Astrocyte of the spinal cord (primary cell): ENCODE measurements at regions not wholly inside any gene's neighbourhood (a gene's known extent, or its start where the extent isn't known, plus 50 kb on each side); places are given as distances from the start of the nearest gene placed in this dataset.
"Not testable (repeated sequence)": the region's sequence is repeated elsewhere in the genome, so short reads cannot be mapped to it uniquely, and the experiment has no call there.

Experiments used
- DNase-seq: peaks from one replicate; pipeline ENCODE4 v3.0.0; 2011; ENCODE audit warnings: low read depth, low spot score
- H3K4me3 ChIP-seq: 2 replicates; pipeline ENCODE4 v1.5.1; 2011; ENCODE audit warnings: low read depth, mild to moderate bottlenecking, low read length, moderate library complexity
- in situ Hi-C: cut with HindIII; loops from 2 replicates; pipeline ENCODE4 v1.10.0; 2017; ENCODE audit warnings: low sequenced_read_pairs
- TF ChIP-seq, protein P1 (sequence below): IDR thresholded peaks from 2 replicates; pipeline ENCODE4 v1.5.1; 2012; ENCODE audit warnings: low read depth, mild to moderate bottlenecking, low read length, inconsistent platforms

DNA sequence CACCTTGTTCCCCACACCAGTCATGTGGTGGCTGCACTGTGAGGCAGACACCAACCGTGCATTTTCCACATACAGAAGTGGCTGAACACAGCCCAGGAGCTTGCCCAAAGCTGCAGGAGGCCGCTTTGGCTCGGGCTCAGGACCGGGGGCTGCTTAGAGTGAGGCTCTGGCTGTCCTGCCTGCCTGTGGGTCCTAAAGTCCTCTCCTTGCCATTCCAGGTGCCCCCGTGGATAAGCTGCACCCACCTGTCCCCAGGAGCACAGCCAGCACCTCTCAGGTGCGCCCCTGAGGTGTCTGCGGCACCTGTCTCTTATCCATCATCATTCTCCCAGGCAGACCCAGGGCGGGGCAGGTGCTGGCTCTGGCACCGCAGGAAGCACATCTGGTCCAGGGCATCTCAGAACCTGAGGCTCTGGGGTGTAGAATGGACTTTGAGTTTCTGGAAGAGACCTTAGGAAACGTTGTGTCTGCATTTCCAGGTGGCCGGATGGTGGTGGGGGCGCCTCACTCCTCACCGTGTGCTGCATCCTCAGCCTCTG, 180.5 kb upstream of the ZNF469 start:
- TF ChIP-seq, protein P1, sequence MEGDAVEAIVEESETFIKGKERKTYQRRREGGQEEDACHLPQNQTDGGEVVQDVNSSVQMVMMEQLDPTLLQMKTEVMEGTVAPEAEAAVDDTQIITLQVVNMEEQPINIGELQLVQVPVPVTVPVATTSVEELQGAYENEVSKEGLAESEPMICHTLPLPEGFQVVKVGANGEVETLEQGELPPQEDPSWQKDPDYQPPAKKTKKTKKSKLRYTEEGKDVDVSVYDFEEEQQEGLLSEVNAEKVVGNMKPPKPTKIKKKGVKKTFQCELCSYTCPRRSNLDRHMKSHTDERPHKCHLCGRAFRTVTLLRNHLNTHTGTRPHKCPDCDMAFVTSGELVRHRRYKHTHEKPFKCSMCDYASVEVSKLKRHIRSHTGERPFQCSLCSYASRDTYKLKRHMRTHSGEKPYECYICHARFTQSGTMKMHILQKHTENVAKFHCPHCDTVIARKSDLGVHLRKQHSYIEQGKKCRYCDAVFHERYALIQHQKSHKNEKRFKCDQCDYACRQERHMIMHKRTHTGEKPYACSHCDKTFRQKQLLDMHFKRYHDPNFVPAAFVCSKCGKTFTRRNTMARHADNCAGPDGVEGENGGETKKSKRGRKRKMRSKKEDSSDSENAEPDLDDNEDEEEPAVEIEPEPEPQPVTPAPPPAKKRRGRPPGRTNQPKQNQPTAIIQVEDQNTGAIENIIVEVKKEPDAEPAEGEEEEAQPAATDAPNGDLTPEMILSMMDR: no peak
- in situ Hi-C loops: no loop called here

DNA sequence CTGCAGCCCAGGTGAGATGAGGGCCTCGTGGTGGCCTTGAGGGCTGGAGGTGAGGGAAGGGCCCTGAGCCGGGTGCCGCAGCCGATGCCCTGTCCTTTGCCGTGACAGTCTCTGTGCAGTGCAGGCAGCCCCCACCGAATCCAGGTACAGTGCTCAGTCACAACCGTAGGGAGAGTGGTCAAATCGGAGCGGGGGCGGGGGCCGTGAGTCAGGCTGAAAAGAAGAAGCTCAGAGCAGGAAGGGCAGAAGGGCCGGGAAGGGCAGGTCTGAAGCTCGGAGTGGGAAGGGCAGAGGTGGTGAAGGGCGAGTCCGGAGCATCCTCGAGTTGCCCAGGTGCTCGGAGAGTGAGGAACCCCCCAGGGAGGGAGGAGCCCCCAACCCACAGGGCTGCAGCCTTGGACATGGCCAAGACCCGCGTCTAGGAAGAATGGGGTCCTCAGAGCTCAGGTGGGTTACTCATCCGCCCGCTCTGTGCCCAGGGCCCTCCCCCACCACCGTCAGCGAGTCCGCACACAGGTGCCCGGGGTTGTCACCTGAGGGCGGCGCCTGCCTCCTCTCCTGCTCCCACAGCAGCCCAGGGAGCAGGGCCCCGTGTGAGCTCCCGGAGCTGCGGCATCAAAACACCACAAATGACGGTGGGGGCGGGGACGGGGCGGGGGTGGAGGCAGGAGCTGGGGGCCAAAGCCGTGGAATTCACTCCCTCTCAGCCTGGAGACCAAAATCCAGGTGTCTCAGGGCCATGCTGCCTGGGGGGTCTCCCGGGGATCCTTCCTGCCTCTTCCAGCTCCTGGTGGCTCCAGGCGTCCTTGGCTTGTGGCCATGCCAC, 179.7 kb upstream of the ZNF469 start:
- H3K4me3 ChIP-seq, in situ Hi-C loops, DNase-seq: not testable (repeated sequence)

More for the DNA sequence above, 180.5 kb upstream of the ZNF469 start:
- no peak for DNase-seq
- H3K4me3 ChIP-seq: no peak overlapping the region

DNA sequence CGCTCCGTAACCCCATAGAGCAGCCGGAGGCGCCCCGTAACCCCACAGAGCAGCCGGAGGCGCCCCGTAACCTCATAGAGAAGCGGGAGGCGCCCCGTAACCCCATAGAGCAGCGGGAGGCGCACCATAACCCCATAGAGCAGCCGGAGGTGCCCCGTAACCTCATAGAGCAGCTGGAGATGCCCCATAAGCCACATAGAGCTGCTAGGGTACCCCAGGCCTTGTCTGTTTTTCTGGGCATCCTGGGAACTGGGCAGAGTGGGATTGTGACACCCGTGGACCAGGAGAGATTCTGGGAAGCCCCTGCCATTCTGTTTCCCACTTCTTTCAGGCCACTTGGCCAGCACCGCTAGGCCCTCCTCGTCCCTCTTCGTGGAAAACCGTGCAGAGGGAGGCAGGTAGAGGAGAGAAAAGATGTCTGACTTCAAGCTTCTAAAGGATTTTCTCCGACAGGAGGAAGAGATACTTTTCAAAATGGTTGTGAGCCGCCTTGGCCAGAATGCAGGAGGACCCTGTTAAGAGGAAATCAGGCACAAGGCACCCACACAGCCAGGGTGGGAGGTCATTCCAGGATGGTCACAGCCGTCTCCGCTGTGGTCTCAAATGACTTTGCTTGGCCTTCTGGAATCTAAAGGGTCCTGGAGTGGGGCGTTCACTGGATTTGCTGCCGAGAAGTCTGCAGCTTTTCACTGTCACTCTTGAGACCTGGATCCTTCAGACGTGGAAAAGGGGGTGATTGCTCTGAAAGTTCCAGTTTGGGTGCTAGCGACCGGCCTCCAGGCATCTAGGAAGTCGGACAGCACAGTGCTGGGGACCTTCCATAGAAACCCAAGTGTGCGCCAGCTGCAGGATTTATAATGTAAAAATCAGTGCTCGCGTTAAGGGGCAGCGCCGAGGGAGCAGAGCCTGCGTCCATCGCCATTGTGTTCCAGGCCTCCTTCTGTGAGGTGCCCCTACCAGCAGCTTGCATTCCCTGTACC, 178.3 kb upstream of the ZNF469 start:
- DNase-seq, in situ Hi-C loops, H3K4me3 ChIP-seq: not testable (repeated sequence)

DNA sequence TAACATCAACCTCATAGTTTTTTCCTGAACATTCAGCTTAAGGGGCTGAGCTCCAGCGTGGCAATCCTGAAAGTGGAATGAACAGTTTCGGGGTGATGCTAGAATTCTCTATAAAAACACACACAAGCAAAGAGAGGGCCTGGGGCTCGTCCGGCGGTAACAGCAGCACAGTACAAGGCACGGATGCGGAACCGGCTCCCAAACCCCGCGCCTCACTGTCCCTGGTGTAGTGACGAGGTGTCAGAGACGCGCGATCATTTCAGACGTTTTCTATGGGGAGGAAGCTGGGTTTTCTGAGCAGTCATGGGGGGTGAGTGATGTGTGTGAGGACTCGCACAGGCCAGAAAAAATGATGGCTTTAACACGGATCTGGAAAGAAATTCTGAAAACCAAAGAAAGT, 177.3 kb upstream of the ZNF469 start:
- DNase-seq, H3K4me3 ChIP-seq, in situ Hi-C loops: not testable (repeated sequence)

DNA sequence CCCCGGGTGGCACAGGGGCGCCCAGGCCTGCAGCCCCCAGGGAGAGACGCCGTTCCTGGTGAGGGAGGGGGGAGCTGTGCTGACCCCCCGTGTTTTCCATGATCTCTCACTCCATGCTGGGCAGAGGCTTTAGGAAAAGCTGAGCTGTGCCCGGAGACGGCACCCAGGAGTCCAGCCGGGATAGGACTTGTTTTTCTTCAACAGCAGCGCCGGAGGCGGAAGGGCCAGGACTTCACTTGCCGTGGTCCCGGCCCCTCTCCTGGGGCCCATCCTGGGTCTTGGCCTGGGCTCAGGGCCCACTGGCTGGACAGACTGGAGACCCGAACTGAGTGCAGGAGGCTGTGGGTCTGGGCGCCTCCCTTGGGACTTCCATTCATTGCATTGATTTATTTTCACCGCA, 176.8 kb upstream of the ZNF469 start:
- DNase-seq, in situ Hi-C loops, H3K4me3 ChIP-seq: not testable (repeated sequence)

DNA sequence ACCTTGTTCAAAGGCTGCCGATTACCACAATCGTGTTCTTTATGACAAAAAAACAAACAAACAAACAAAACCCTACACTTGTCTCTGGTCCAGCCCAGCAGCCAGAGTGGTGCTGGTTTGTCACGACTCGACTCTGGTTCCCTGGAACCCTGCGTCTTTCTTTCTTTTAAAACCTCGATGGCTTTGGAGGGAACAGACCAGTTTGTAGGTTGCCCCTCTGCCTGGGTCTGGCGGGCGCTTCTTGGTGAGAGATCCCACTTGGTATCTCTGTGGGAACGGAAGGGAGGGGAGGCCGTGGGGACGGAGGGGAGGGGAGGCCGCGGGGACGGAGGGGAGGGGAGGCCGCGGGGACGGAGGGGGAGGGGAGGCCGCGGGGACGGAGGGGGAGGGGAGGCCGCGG, 176.2 kb upstream of the ZNF469 start:
- DNase-seq, in situ Hi-C loops, H3K4me3 ChIP-seq: not testable (repeated sequence)

DNA sequence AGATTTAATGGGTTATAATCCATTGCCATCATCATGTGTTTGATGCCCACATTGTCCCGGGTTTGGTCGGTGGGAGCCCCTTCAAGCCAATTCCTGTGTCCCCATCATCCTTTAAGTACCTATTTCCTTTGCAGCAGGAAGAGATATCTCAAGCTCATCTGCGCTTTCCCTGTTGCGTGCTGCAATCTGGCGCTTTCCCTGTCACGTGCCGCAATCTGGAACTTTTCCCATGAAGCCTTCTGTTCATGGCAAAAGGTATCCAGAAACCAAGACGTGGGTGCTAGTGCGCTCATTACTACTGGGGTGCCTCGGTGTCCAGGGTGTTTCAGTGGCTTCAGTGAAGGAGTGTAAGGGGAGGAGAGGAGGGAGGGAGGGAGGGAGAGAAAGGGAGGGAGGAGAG, 174.6 kb upstream of the ZNF469 start:
- TF ChIP-seq, protein P1: no peak
- no peak for DNase-seq
- no peak overlapping the region for H3K4me3 ChIP-seq
- in situ Hi-C loops: no loop called here

DNA sequence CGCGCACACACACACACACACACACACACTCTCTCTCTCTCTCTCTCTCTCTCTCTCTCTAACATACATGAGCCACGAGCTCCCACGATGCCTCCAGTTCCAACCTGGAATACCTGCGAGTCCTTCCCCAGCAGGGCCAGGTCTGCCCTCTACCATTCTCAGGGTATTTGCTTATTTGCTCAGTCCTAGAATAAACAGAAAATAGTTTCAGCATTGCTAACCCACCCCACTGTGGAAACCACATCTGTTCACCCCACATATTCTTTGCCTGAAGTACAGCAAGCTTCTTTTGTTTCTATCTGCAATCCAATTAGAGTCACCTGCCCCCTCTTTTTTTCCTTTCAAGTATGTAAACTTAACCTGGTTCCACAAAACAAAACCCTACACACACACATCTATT, 174.0 kb upstream of the ZNF469 start:
- in situ Hi-C loops: not testable (repeated sequence)

DNA sequence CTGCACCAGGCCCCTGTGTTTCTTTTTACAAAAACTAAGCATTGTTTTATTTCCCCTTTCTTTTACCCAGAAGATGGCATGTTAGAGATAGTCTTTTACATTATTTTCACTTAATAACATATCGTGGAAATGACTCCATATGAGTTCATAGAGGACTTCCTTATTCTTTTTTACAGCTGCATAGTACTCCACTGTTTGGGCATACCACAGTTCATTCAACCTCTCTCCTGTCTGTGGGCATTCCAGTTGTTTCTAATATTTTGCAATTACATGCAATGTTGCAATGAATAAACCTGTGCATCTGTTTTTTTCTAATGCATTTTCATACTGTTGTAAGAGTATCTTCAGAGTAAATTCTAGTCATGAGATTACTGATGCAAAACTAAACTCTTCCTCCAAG, 173.2 kb upstream of the ZNF469 start:
- H3K4me3 ChIP-seq, DNase-seq, in situ Hi-C loops: not testable (repeated sequence)

More for the DNA sequence above, 174.0 kb upstream of the ZNF469 start:
- H3K4me3 ChIP-seq, DNase-seq: not testable (repeated sequence)

DNA sequence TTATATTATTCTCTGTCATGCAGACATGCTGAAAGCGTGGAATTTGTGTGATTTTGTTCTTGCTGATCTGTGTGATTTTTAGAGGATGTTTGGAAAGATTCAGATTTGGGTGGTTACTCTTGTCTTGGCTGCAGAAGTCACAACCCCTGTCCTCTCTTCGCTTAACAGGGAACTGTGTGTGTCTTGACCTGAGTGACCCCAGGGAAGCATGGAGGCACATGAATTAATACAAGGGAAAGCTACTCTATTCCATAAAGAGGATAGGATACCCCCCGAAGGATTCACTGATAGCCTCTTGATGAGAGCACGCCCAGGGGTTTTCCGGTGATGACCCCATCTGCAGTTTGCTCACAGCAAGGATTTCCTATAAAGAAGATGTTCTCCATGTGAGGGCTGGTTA, 168.8 kb upstream of the ZNF469 start:
- in situ Hi-C loops, H3K4me3 ChIP-seq, DNase-seq: not testable (repeated sequence)

DNA sequence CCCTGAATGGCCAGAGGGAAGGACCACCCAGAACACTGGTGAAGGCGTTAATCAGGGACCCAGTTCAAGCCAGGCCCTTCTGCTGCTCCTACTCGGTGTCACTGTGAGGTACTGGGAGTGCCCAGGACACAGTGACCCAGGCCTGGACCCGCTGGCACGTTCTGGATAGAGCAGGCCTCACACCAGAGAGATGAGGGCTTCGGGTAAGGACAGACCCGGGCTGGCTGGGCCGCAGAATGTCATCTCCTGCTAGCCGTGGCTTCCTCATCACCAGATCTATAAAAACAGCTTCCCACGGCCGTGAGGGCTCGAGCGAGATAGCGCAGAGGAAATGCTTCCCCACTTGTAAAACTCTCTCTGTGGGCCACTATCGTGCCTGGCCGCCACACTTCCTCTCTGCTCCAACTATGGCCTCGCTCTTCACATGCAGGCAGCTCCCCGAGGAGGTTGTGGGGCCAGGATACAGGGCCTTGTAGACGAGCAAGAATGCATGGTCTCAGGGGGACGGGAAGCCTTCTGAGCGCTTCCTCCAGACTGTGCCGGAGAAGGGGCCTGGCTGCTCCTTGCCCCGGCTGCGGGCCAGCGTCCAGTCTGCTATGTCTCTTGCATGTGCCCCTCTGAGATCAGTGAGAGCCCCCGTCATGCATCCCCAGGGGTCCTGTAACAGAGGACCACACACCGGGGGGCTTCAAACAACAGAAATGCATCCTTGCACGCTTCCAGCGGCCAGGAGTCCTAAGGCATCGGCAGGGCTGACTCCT, 161.6 kb upstream of the ZNF469 start:
- in situ Hi-C loops, DNase-seq, H3K4me3 ChIP-seq: not testable (repeated sequence)

DNA sequence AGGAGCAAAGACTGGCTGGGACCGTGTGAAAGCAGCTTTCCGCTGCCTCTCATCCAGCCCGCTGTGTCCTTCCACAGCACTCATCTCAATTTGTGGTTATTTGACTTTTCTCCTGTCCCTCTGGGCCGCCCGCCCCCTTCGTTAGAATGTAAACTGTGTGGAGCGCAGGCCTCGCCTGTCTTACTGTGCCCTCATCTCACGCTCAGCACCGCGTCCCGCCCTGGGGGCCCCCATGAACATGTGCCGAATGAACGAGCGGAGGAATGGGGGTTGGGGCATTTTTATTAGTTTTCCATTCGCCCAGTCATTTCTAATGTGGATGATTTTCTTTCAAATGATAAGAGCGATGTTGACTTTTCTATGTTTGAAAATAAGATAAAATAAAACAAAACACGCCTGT, 159.1 kb upstream of the ZNF469 start:
- H3K4me3 ChIP-seq, DNase-seq, in situ Hi-C loops: not testable (repeated sequence)

DNA sequence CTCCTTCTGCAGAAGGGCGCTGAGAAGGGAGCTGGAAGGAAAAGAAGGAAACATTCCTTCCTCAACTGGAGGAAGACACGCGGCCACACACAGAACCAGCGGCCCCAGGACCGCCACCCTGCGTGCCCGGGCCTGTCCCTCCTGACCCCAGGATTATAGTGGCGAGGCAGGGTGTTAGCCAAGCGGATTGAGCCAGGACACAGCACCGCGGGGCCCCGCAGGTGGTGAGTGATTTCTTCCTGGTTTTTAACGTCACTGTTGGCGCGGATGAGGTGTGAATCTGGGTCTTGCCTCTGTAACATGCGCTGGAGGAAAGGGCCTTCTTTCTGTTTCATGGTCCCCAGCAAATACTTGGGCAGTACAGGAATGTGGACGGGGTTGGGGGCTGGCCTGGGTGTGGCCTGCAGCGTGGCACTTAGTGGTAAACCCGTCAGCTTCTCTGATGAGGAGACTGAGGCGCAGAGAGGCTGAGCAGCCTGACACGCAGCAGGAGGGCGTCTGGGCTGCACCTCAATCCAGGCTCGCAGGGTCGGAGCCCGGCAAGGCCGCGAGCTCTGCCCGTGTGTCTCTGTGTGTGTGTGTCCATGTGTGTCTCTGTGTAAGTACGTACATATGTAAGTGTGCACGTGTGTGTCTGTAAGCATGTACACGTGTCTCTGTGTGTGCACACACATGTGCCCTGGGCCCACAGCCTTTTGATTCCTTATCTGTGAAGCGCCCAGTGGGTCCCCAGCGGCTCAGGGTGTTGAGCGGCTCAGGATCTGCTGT, 158.4 kb upstream of the ZNF469 start:
- DNase-seq, H3K4me3 ChIP-seq, in situ Hi-C loops: not testable (repeated sequence)
